ENCODE measurements at regions not wholly inside any gene's neighbourhood (a gene's known extent, or its start where the extent isn't known, plus 50 kb on each side); places are given as distances from the start of the nearest gene placed in this dataset.

DNA sequence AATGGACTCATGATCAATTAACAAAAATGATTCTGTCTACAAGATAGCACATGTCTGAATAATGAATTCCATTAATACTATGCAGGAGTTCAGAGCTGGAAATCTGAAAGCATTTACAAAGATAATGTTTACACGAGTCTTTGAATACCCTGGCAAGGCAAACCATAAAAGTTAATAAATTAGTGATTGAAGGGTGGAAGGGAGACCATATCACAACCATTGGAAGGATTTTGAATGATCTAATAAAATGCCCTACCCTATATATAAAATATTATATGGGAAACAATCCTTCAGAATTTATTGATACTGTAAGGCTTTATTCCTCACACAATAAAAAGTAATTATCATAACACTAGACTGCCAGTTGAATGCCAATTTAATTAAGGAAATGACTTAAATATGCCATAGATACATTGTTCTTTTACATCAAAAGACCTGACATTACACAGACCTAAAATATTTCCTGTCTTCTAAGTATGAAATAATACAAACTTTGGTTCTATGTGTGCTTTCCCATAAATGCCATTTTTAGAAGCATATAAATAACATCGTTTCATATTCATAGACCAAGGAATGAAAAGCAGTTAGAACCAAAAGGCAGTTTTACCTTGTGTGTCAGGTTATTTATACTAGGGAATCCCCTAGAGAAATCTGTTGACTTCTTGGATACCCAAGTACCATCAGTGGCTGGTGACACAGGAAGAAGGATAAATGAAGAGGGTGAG is 249.2 kb upstream of the MARCKS start:
- Histone ChIP-seq H3K36me3 (ENCODE audit: control insufficient read depth in 4 of 4, insufficient read depth in 3 of 4, low read depth in 1 of 4, low read length in 3 of 4) (no peaks in the 10 kb centered on the region), H3K4me3 (ENCODE audit: low read depth in 1 of 3, low read length in 3 of 3) (no peak overlapping the region), H3K9ac (ENCODE audit: low read depth in 1 of 2, low read length in 2 of 2) (no peak overlapping the region), H3K9me3 (ENCODE audit: control insufficient read depth in 4 of 4, low read length in 3 of 4) (no peaks in the 10 kb centered on the region), H3K27me3 (ENCODE audit: control insufficient read depth in 4 of 4, insufficient read depth in 4 of 4, low read length in 3 of 4) (no peaks in the 10 kb centered on the region), H3K27ac (ENCODE audit: low read depth in 1 of 2, low read length in 2 of 2) (no peak overlapping the region), H3K4me1 (ENCODE audit: control insufficient read depth in 4 of 4, insufficient read depth in 4 of 4, low read length in 3 of 4) (no peaks in the 10 kb centered on the region)
- TF ChIP-seq, protein P1, sequence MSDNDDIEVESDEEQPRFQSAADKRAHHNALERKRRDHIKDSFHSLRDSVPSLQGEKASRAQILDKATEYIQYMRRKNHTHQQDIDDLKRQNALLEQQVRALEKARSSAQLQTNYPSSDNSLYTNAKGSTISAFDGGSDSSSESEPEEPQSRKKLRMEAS (IDR thresholded peaks at IDR 0.05): no peak
- TF ChIP-seq HNF4G (IDR thresholded peaks at IDR 0.05) (no peak), FOXA2 (IDR thresholded peaks at IDR 0.05) (no peak), SP1 (IDR thresholded peaks at IDR 0.05) (no peak), TAF1 (conservative IDR thresholded peaks at IDR 0.05) (no peak), HNF4A (conservative IDR thresholded peaks at IDR 0.05) (no peak), EGR1 (IDR thresholded peaks at IDR 0.05; ENCODE audit: low read depth in 2 of 2) (no peak), YY1 (IDR thresholded peaks at IDR 0.05) (no peak), GABPA (IDR thresholded peaks at IDR 0.05 in 1 of 2, conservative IDR thresholded peaks at IDR 0.05 in 1 of 2) (no peak), JUND (IDR thresholded peaks at IDR 0.05) (no peak), NR2F2 (IDR thresholded peaks at IDR 0.05) (no peak), RXRA (IDR thresholded peaks at IDR 0.05) (no peak), FOXA1 (IDR thresholded peaks at IDR 0.05) (no peak), RAD21 (IDR thresholded peaks at IDR 0.05) (no peak)
- TF ChIP-seq, protein P2, sequence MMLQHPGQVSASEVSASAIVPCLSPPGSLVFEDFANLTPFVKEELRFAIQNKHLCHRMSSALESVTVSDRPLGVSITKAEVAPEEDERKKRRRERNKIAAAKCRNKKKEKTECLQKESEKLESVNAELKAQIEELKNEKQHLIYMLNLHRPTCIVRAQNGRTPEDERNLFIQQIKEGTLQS (IDR thresholded peaks at IDR 0.05): no peak
- TF ChIP-seq, protein P3, sequence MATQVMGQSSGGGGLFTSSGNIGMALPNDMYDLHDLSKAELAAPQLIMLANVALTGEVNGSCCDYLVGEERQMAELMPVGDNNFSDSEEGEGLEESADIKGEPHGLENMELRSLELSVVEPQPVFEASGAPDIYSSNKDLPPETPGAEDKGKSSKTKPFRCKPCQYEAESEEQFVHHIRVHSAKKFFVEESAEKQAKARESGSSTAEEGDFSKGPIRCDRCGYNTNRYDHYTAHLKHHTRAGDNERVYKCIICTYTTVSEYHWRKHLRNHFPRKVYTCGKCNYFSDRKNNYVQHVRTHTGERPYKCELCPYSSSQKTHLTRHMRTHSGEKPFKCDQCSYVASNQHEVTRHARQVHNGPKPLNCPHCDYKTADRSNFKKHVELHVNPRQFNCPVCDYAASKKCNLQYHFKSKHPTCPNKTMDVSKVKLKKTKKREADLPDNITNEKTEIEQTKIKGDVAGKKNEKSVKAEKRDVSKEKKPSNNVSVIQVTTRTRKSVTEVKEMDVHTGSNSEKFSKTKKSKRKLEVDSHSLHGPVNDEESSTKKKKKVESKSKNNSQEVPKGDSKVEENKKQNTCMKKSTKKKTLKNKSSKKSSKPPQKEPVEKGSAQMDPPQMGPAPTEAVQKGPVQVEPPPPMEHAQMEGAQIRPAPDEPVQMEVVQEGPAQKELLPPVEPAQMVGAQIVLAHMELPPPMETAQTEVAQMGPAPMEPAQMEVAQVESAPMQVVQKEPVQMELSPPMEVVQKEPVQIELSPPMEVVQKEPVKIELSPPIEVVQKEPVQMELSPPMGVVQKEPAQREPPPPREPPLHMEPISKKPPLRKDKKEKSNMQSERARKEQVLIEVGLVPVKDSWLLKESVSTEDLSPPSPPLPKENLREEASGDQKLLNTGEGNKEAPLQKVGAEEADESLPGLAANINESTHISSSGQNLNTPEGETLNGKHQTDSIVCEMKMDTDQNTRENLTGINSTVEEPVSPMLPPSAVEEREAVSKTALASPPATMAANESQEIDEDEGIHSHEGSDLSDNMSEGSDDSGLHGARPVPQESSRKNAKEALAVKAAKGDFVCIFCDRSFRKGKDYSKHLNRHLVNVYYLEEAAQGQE (IDR thresholded peaks at IDR 0.05): no peak
- TF ChIP-seq, protein P4, sequence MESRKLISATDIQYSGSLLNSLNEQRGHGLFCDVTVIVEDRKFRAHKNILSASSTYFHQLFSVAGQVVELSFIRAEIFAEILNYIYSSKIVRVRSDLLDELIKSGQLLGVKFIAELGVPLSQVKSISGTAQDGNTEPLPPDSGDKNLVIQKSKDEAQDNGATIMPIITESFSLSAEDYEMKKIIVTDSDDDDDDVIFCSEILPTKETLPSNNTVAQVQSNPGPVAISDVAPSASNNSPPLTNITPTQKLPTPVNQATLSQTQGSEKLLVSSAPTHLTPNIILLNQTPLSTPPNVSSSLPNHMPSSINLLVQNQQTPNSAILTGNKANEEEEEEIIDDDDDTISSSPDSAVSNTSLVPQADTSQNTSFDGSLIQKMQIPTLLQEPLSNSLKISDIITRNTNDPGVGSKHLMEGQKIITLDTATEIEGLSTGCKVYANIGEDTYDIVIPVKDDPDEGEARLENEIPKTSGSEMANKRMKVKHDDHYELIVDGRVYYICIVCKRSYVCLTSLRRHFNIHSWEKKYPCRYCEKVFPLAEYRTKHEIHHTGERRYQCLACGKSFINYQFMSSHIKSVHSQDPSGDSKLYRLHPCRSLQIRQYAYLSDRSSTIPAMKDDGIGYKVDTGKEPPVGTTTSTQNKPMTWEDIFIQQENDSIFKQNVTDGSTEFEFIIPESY (IDR thresholded peaks at IDR 0.05): no peak
- TF ChIP-seq, protein P5, sequence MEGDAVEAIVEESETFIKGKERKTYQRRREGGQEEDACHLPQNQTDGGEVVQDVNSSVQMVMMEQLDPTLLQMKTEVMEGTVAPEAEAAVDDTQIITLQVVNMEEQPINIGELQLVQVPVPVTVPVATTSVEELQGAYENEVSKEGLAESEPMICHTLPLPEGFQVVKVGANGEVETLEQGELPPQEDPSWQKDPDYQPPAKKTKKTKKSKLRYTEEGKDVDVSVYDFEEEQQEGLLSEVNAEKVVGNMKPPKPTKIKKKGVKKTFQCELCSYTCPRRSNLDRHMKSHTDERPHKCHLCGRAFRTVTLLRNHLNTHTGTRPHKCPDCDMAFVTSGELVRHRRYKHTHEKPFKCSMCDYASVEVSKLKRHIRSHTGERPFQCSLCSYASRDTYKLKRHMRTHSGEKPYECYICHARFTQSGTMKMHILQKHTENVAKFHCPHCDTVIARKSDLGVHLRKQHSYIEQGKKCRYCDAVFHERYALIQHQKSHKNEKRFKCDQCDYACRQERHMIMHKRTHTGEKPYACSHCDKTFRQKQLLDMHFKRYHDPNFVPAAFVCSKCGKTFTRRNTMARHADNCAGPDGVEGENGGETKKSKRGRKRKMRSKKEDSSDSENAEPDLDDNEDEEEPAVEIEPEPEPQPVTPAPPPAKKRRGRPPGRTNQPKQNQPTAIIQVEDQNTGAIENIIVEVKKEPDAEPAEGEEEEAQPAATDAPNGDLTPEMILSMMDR (IDR thresholded peaks at IDR 0.05; ENCODE audit: low read depth, low read length, missing input control): no peak
- WGBS: 50% methylated on average over 2 of the region's 2 CpGs
- DNase-seq (ENCODE audit: low spot score): no peak
